GM18508 (cell line): ENCODE measurements at regions not wholly inside any gene's neighbourhood (a gene's known extent, or its start where the extent isn't known, plus 50 kb on each side); places are given as distances from the start of the nearest gene placed in this dataset.
"Not testable (repeated sequence)": the region's sequence is repeated elsewhere in the genome, so short reads cannot be mapped to it uniquely, and the experiment has no call there.

Source experiments
- ATAC-seq: cut with Tn5 transposase; IDR thresholded peaks from one replicate; pipeline ENCODE4 v1.9.1; 2021; ENCODE audit warnings: moderate number of reproducible peaks; ENCODE audit not compliant: insufficient read depth, unreplicated experiment

GRCh38 chr21:31420988-31421387, 76.9 kb upstream of the TIAM1 start:
- ATAC-seq = no peak

DNA sequence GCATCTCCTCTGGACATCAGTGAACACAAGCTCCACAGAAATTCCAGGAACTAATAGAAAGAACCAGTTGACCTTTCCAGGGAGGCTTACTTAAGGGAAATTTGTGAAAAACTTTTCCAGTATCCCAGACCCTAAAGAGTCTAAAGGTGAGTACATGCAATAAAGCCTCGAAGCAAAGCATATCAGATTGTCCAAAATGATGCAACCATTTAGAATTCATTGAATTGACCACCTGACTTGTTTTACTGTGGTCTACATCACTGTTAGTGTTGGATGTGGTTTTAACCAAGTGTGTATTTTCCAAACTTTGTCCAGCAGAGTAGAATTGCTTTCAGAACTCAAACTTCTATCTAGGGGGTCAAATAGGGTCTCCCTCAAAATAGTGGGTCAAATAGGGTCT, 76.3 kb upstream of the TIAM1 start:
- no peak for ATAC-seq

DNA sequence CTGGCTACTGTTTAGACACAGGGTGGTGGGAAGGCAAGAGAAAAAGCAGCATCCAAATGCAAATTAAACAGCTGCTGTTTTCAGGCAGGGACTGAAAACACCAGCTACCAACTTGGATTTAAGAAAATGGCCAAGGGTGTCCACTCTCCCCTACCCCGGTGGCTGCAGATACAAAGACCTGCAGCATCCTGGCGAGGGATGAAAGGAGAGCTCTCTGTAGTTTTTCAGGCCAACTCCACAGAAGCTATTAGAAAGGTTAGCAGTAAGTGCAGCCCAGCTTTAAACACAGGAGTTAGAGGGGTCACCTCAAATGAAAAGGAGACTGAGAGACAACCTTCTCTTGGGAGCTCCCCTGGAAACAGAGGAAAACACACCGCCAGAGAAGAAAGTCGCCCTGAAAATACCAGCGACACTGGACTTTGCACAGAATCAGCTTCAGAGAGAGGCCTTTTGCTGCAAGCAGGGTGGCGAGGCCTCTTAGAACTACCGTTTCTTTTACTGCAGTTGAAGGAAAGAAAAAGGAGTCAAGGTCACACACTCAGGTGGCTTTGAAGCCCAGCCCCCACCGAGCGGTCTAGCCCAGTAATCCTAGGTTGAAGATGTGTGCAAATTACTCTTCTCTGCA, 74.4 kb upstream of the TIAM1 start:
- ATAC-seq = no peak

DNA sequence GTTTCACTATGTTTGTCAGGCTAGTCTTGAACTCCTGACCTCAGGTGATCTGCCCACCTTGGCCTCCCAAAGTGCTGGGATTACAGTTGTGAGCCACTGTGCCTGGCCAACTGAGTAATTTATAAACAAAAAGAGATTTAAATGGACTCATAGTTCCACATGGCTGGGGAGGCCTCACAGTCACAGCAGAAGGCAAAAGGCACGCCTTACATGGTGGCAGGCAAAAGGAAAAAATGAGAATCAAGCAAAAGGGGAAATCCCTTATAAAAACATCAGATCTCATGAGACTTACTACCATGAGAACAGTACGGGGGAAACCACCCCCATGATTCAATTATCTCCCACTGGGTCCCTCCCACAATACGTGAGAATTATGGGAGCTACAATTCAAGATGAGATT, 73.2 kb upstream of the TIAM1 start:
- ATAC-seq = not testable (repeated sequence)

DNA sequence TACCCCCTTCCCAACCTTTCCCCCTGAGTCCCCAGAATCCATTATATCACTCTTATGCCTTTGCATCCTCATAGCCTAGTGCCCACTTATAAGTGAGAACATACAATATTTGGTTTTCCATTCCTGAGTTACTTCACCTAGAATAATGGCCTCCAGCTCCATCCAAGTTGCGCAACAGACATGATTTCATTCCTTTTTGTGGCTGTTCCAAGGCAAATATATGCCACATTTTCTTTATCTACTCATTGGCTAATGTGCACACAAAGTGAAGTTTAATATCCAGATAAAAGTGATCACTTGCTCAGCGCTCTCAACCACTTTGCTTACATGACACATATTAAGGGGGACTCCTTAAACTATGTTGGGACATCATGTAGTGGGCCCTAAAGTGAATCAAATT, 72.4 kb upstream of the TIAM1 start:
- no peak for ATAC-seq

DNA sequence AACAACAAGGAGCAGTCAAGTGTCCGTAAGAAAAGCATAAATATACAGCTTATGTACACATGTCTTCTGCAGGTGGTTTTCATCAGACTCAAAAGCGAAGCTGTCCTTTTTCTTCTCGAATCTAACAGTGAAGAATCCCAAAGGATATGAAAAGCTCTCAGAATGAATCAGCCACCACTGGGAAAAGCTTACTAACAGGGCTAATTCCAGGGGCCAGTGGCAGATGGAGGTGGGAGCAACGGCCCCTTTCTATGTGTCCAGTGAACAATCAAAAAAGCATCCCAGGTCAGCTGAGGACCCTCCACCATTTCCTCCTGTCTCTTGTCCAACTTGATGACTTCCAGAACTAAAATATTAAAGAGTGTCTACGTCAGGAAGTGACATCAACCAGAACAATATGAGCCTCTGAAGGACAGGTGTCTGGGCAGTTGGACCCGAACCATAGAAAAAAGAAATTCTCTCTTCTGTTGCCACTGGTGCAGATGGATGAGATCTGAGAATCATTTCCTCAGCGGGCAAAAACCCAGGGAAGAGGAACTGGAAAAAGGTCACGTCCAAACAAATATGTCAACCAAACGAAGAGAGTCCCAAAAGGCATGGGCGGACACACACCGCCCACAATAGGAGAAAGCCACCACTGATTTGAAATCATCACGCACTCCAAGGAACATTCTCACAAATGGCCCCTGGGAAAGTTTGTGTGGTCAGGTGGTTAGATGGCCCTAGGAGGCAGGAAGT, 70.4 kb upstream of the TIAM1 start:
- ATAC-seq = no peak

DNA sequence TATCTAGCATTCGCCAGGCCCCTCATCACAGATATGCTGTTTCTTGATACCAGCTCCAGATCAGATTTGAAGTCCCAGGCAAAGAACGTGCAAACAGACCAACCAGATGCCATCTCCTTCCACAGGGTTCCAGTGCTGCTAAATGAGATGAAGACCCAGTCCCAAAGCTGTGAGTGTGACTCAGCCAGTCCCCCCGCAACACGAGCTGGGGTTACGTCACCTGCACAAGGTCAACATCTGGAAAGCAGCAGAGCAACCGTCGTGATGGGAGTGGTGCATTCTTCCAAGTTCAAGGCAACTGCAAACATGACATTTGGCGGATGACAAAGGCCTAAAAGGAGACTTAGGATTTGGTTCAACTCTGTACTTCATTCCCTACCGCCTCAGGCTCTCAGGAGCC, 69.6 kb upstream of the TIAM1 start:
- no peak for ATAC-seq

- ATAC-seq = no peak
Observed at GRCh38 chr21:31410499-31411131, 66.6 kb upstream of the TIAM1 start.

DNA sequence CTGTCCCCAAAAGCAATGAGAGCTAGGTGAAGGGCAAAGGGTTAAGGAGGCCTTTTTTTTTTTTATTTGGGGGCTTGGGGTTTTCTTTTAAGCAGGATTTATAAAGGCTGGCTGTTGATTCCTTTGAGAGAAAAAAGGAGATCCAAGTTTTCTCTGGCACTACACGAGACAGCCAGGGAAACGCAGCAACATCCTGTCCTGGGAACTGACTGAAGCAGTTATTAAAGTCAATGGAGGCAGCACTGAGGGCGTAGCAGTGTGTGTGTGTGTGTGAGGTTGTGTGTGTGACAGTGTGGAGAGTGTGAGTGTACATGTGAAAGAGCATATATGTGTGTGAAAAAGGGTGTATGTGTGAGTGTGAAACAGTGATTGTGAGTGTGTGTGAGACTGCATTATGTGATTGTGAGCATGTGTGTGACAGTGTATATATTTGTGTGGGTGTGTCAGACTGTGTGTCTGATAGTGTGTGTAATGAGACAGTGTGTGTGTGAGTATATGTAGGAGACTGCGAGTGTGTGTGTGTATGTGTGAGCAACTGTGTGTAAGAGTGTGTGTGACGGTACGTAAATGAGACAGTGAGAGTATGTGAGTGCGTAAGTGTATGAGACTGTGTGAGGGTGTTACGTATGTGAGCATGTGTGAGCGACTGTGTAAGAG, 65.9 kb upstream of the TIAM1 start:
- no peak for ATAC-seq

DNA sequence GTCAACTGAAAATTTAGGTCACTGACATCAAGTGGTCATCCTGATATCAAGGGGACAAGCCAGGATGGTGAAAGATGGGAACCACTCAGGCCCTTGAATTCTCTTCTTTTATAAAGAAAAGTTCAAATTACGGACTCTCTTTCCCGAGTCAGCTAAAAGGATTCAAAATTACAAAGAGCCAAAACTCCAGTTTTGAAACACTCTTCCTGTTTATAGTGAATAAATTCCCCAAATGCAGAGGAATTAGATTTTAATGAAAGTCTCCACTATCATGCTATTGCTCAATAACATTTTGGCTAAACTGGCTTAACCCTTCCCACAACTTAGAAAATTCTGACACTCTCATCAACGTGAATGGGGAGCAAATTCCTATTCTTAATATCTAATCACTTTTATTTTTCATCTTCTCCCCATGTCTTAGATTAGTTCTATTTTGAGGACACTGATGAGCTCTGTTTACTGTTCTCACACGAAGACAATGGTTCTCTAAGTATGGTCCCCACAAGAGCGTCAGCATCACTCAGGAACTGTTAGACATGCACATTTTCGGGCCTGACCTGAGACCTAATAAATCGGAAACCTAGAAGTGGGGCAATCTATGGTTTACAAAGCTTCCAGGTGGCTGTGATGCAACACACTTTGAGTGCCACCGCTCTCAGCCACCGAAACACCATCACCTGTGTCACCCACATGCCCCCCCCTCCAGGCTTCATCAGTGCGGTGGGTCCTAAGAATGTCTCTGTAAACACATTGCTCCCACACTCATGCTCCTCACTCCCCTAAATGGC, 64.4 kb upstream of the TIAM1 start:
- no peak for ATAC-seq

DNA sequence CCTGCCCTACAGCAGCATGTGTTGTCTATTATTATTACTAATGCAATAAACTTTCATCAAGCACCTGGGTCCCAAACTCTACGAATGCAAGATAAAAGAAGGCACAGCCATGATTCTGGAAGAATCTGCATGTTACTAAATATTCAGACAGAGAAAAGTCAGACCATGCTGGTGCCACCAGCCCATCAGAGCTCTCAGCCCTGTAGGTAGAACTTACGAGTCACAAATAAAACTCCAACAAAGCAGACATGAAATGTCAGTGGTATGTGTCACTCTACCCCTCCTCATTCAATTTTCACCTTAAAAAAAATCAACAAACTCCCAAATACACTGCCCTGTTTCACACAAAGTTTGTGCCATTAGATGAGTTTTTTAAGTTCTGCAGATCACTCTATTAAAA, 62.4 kb upstream of the TIAM1 start:
- no peak for ATAC-seq

- no peak for ATAC-seq
Observed at GRCh38 chr21:31405604-31406003, 61.5 kb upstream of the TIAM1 start.

GRCh38 chr21:31403596-31404333, 59.7 kb upstream of the TIAM1 start:
- ATAC-seq = no peak

GRCh38 chr21:31399591-31399990, 55.5 kb upstream of the TIAM1 start:
- ATAC-seq = no peak

DNA sequence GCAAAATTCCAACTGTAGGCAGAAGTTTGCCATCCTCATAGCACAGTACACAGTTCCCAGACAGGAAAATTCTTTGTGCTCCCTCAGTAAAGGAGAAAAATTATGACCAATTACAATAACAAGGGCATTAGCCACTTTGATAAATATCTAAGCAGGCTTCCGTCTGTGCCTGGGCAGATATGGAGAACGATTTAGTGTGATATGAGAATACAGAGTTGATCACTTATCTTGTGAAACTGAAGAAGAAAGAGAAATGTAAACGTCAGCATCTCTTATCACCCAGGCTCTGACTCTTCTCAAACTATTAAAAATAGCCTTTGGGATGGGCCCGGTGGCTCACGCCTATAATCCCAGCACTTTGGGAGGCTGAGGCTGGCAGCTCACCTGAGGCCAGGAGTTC, 54.5 kb upstream of the TIAM1 start:
- ATAC-seq = no peak

DNA sequence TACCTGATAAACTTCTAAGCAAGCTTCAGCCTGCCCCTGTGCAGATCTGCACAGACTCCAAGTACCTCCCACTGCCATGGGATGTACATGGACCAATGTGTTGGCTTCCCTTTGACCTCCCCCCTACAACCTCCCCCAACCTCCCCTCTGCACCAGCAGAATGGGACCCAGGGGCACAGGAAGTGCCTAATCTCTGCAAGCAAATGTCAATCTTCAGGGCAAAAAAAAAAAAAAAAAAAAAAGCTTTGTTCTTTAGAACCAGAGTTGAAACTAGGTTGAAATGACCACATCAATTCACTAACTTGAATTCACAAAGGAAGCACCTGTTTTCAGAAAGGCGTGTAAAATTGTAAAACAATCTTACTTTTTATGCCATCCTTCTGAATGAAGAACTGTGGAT, 53.9 kb upstream of the TIAM1 start:
- ATAC-seq = no peak

GRCh38 chr21:31397515-31397926, 53.5 kb upstream of the TIAM1 start:
- no peak for ATAC-seq

DNA sequence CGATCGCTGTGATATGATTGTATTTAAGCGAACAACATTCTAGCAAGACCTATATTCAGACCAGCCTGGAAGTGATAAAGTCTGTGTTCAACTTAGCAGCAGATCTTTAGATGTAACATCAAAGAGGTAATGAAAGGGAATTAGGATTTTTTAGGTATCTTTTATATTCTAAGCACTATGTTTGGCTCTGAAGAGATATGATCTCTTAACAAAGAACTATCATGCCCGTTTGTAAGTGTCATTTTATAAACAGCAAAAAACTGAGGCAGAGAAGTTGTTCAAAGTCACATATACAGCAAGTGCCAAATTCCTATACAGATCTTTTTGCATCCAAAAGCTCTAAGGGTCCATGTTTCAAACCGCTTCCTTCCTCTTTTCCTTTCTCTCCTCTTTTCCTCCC, 53.0 kb upstream of the TIAM1 start:
- no peak for ATAC-seq

- no peak for ATAC-seq
Observed at GRCh38 chr21:31396399-31396798, 52.3 kb upstream of the TIAM1 start.

GRCh38 chr21:31395791-31396190, 51.7 kb upstream of the TIAM1 start:
- no peak for ATAC-seq
